ENCODE measurements at regions not wholly inside any gene's neighbourhood (a gene's known extent, or its start where the extent isn't known, plus 50 kb on each side); places are given as distances from the start of the nearest gene placed in this dataset.

- no peak overlapping the region for H3K27ac ChIP-seq (ENCODE audit: low read depth in 2 of 2, low read length in 2 of 2)
- H3K4me1 ChIP-seq (ENCODE audit: control insufficient read depth in 2 of 3, insufficient read depth in 2 of 3, low read depth in 1 of 3, low read length in 3 of 3): no peaks in the 10 kb centered on the region
- H3K4me3 ChIP-seq (ENCODE audit: low read length in 3 of 3): no peak overlapping the region
- H3K27me3 ChIP-seq (ENCODE audit: control insufficient read depth, insufficient read depth, low read length): no peaks in the 10 kb centered on the region
- no peaks in the 10 kb centered on the region for H3K36me3 ChIP-seq (ENCODE audit: control insufficient read depth in 2 of 3, insufficient read depth in 3 of 3, low read length in 3 of 3)
- no peak for FAIRE-seq
- no peak for TF ChIP-seq CTCF (IDR thresholded peaks at IDR 0.05; ENCODE audit: borderline replicate concordance, extremely low read depth, insufficient read depth)
- no peaks in the 10 kb centered on the region for H3K9me3 ChIP-seq (ENCODE audit: control insufficient read depth in 2 of 3, insufficient read depth in 1 of 3, low read length in 3 of 3)
- no peak for DNase-seq
- intact Hi-C loops (cut with DNase I): no loop called here
- H3K9ac ChIP-seq (ENCODE audit: low read length in 3 of 3): no peak overlapping the region
Measured at GRCh38 chr3:55242921-55243320, 244.2 kb downstream of the WNT5A start.

GRCh38 chr3:55241098-55241497 is 246.0 kb downstream of the WNT5A start:
- H3K4me1 ChIP-seq (ENCODE audit: control insufficient read depth in 2 of 3, insufficient read depth in 2 of 3, low read depth in 1 of 3, low read length in 3 of 3): no peaks in the 10 kb centered on the region
- H3K27me3 ChIP-seq (ENCODE audit: control insufficient read depth, insufficient read depth, low read length): no peaks in the 10 kb centered on the region
- no peak for FAIRE-seq
- no peak overlapping the region for H3K4me3 ChIP-seq (ENCODE audit: low read length in 3 of 3)
- no peaks in the 10 kb centered on the region for H3K36me3 ChIP-seq (ENCODE audit: control insufficient read depth in 2 of 3, insufficient read depth in 3 of 3, low read length in 3 of 3)
- DNase-seq: no peak
- no peaks in the 10 kb centered on the region for H3K9me3 ChIP-seq (ENCODE audit: control insufficient read depth in 2 of 3, insufficient read depth in 1 of 3, low read length in 3 of 3)
- TF ChIP-seq CTCF (IDR thresholded peaks at IDR 0.05; ENCODE audit: borderline replicate concordance, extremely low read depth, insufficient read depth): no peak
- intact Hi-C loops (cut with DNase I): no loop called here
- no peak overlapping the region for H3K9ac ChIP-seq (ENCODE audit: low read length in 3 of 3)
- no peak overlapping the region for H3K27ac ChIP-seq (ENCODE audit: low read depth in 2 of 2, low read length in 2 of 2)

DNA sequence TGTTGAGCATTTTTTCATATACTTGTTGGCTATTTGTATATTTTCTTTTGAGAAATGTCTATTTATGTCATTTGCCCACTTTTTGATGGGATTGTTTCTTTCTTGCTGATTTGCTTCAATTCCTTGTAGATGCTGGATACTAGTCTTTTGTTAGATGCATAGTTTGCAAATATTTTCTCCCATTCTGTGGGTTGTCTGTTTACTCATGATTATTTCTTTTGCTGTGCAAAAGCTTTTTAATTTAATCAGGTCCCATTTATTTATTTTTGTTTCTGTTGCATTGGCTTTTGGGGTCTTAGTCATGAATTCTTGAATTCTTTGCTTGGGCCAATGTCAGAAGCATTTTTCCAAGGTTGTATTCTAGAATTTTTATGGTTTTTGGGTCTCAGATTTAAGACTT is 251.7 kb downstream of the WNT5A start:
- no peak for TF ChIP-seq CTCF (IDR thresholded peaks at IDR 0.05; ENCODE audit: borderline replicate concordance, extremely low read depth, insufficient read depth)
- Histone ChIP-seq H3K27ac (ENCODE audit: low read depth in 2 of 2, low read length in 2 of 2) (no peak overlapping the region), H3K4me1 (ENCODE audit: control insufficient read depth in 2 of 3, insufficient read depth in 2 of 3, low read depth in 1 of 3, low read length in 3 of 3) (no peaks in the 10 kb centered on the region), H3K36me3 (ENCODE audit: control insufficient read depth in 2 of 3, insufficient read depth in 3 of 3, low read length in 3 of 3) (no peaks in the 10 kb centered on the region), H3K4me3 (ENCODE audit: low read length in 3 of 3) (no peak overlapping the region), H3K27me3 (ENCODE audit: control insufficient read depth, insufficient read depth, low read length) (no peaks in the 10 kb centered on the region), H3K9me3 (ENCODE audit: control insufficient read depth in 2 of 3, insufficient read depth in 1 of 3, low read length in 3 of 3) (peaks cover 0 to 2% (median 0%) of the 10 kb centered on the region in 3 donors), H3K9ac (ENCODE audit: low read length in 3 of 3) (no peak overlapping the region)
- FAIRE-seq (no peak), DNase-seq (no peak)
- intact Hi-C loops (cut with DNase I): no loop called here

DNA sequence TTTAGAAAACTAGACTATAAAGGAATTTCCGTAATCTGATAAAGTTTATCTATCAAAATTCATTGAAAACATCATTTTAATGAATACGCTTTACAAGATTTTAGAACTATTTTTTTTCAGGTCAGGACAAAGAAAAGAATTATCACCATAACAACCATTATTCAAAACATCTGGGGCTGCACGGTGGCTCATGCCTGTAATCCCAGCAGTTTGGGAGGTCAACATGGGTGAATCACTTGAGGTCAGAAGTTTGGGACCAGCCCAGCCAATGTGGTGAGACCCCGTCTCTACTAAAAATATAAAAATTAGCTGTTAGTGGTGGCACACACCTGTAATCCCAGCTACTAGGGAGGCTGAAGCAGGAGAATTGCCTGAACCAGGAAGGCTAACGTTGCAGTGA is 260.4 kb downstream of the WNT5A start:
- Histone ChIP-seq H3K9me3 (ENCODE audit: control insufficient read depth in 2 of 3, insufficient read depth in 1 of 3, low read length in 3 of 3) (no peaks in the 10 kb centered on the region), H3K9ac (ENCODE audit: low read length in 3 of 3) (no peak overlapping the region), H3K27ac (ENCODE audit: low read depth in 2 of 2, low read length in 2 of 2) (no peak overlapping the region), H3K36me3 (ENCODE audit: control insufficient read depth in 2 of 3, insufficient read depth in 3 of 3, low read length in 3 of 3) (no peaks in the 10 kb centered on the region), H3K4me1 (ENCODE audit: control insufficient read depth in 2 of 3, insufficient read depth in 2 of 3, low read depth in 1 of 3, low read length in 3 of 3) (no peaks in the 10 kb centered on the region), H3K4me3 (ENCODE audit: low read length in 3 of 3) (no peak overlapping the region), H3K27me3 (ENCODE audit: control insufficient read depth, insufficient read depth, low read length) (no peaks in the 10 kb centered on the region)
- FAIRE-seq (no peak), DNase-seq (no peak)
- no peak for TF ChIP-seq CTCF (IDR thresholded peaks at IDR 0.05; ENCODE audit: borderline replicate concordance, extremely low read depth, insufficient read depth)
- intact Hi-C loops (cut with DNase I): no loop called here
